GM21390 (cell line): ENCODE measurements at regions not wholly inside any gene's neighbourhood (a gene's known extent, or its start where the extent isn't known, plus 50 kb on each side); places are given as distances from the start of the nearest gene placed in this dataset.

ENCODE experiments used
- ATAC-seq: cut with Tn5 transposase; IDR thresholded peaks from one replicate; pipeline ENCODE4 v1.9.1; 2021; ENCODE audit not compliant: unreplicated experiment

GRCh38 chr3:40642812-40643211, 118.1 kb downstream of the ZNF621 start:
- no peak for ATAC-seq

- ATAC-seq = no peak
Observed at GRCh38 chr3:40645883-40646282, 121.1 kb downstream of the ZNF621 start.

GRCh38 chr3:40649346-40649745, 124.6 kb downstream of the ZNF621 start:
- ATAC-seq = no peak

GRCh38 chr3:40652072-40652471, 127.3 kb downstream of the ZNF621 start:
- no peak for ATAC-seq

- ATAC-seq = no peak
Observed at GRCh38 chr3:40653001-40653400, 128.2 kb downstream of the ZNF621 start.

- ATAC-seq = no peak
Observed at GRCh38 chr3:40653878-40654277, 129.1 kb downstream of the ZNF621 start.

GRCh38 chr3:40655551-40655950, 130.8 kb downstream of the ZNF621 start:
- no peak for ATAC-seq

GRCh38 chr3:40657623-40658022, 132.9 kb downstream of the ZNF621 start:
- ATAC-seq = no peak

- ATAC-seq = no peak
Observed at GRCh38 chr3:40658305-40658704, 133.5 kb downstream of the ZNF621 start.

- no peak for ATAC-seq
Observed at GRCh38 chr3:40660554-40660953, 135.8 kb downstream of the ZNF621 start.

GRCh38 chr3:40661284-40661683, 136.5 kb downstream of the ZNF621 start:
- no peak for ATAC-seq

GRCh38 chr3:40663280-40663679, 138.5 kb downstream of the ZNF621 start:
- ATAC-seq = no peak

GRCh38 chr3:40669176-40669575, 144.4 kb downstream of the ZNF621 start:
- no peak for ATAC-seq

GRCh38 chr3:40672861-40673260, 148.1 kb downstream of the ZNF621 start:
- no peak for ATAC-seq

GRCh38 chr3:40677321-40677720, 152.6 kb downstream of the ZNF621 start:
- ATAC-seq = no peak

- no peak for ATAC-seq
Observed at GRCh38 chr3:40677749-40678148, 153.0 kb downstream of the ZNF621 start.

- ATAC-seq = no peak
Observed at GRCh38 chr3:40679290-40679689, 154.5 kb downstream of the ZNF621 start.

- ATAC-seq = no peak
Observed at GRCh38 chr3:40680685-40681657, 156.2 kb downstream of the ZNF621 start.

GRCh38 chr3:40681658-40682055, 156.9 kb downstream of the ZNF621 start:
- no peak for ATAC-seq

GRCh38 chr3:40689837-40690236, 165.1 kb downstream of the ZNF621 start:
- ATAC-seq = no peak

- no peak for ATAC-seq
Observed at GRCh38 chr3:40690749-40691451, 166.1 kb downstream of the ZNF621 start.

- no peak for ATAC-seq
Observed at GRCh38 chr3:40691452-40691861, 166.7 kb downstream of the ZNF621 start.
